Ascending aorta (tissue), 2 donors: ENCODE measurements at regions not wholly inside any gene's neighbourhood (a gene's known extent, or its start where the extent isn't known, plus 50 kb on each side); places are given as distances from the start of the nearest gene placed in this dataset.
"Not testable (repeated sequence)": the region's sequence is repeated elsewhere in the genome, so short reads cannot be mapped to it uniquely, and the experiment has no call there.

Experiments used
- DNase-seq, 2 donors: peaks; one replicate each; pipeline ENCODE4 v3.0.0-alpha.2; 2019; ENCODE audit warnings: low spot score in 2 of 2
- H3K27ac ChIP-seq, 2 donors: fragments of 200-600 bp; sonication (generic); one replicate each; pipeline ENCODE4 v1.5.1; 2016 to 2017; ENCODE audit warnings: mild to moderate bottlenecking in 1 of 2
- H3K27me3 ChIP-seq: fragments of 200-600 bp; sonication (generic); one replicate; pipeline ENCODE4 v1.5.1; 2017
- H3K36me3 ChIP-seq, 2 donors: fragments of 200-600 bp; sonication (generic); one replicate each; pipeline ENCODE4 v1.5.1; 2016
- H3K4me1 ChIP-seq, 2 donors: fragments of 200-600 bp; sonication (generic); one replicate each; pipeline ENCODE4 v1.5.1; 2016 to 2017; ENCODE audit warnings: mild to moderate bottlenecking in 1 of 2
- H3K4me3 ChIP-seq, 2 donors: fragments of 200-600 bp; sonication (generic); one replicate each; pipeline ENCODE4 v1.5.1; 2016 to 2017; ENCODE audit warnings: mild to moderate bottlenecking in 1 of 2
- H3K9me3 ChIP-seq, 2 donors: fragments of 200-600 bp; sonication (generic); one replicate each; pipeline ENCODE4 v1.5.1; 2016
- intact Hi-C: fragments of 100-400 bp; cut with DNase I; formaldehyde crosslinking; loops from one replicate; pipeline ENCODE4 v1.15.1; 2023
- TF ChIP-seq, protein P1 (sequence below), 3 experiments: fragments of 200-600 bp in 2 of 3; fragments of 450-650 bp in 1 of 3; sonication (generic) in 2 of 3; IDR thresholded peaks; one replicate each; pipeline ENCODE4 v1.5.1; 2016 to 2019; ENCODE audit warnings: antibody characterized with exemption in 3 of 3, mild to moderate bottlenecking in 1 of 3, moderate library complexity in 1 of 3

DNA sequence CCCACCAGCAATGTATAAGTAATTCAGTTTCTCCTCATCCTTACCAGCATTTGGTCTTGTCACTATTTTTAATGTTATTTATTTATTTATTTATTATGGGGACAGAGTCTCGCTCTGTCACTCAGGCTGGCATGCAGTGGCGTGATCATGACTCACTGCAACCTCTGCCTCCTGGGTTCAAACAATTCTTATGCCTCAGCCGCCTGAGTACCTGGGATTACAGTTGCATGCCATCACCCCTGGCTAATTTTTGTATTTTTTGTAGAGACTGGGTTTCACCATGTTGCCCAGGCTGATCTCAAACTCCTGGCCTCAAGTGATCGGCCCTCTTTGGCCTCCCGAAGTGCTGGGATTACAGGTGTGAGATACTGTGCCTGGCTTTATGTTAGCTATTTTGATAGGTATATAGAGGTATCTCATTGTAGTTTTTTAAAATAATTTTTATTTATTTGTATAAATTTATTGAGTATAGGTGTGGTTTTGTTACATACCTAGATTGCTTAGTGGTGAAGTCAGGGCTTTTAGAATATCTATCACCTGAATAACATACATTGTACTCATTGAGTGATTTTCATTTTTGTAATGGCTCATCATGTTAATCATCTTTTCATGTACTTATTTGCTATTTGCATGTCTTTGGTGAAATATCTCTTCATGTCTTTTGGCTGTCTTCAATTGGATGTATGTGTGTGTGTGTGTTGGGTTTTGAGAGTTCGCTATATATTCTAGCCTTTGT lies 53.3 kb downstream of the TANC2 start:
- no peak for DNase-seq
- TF ChIP-seq, protein P1, sequence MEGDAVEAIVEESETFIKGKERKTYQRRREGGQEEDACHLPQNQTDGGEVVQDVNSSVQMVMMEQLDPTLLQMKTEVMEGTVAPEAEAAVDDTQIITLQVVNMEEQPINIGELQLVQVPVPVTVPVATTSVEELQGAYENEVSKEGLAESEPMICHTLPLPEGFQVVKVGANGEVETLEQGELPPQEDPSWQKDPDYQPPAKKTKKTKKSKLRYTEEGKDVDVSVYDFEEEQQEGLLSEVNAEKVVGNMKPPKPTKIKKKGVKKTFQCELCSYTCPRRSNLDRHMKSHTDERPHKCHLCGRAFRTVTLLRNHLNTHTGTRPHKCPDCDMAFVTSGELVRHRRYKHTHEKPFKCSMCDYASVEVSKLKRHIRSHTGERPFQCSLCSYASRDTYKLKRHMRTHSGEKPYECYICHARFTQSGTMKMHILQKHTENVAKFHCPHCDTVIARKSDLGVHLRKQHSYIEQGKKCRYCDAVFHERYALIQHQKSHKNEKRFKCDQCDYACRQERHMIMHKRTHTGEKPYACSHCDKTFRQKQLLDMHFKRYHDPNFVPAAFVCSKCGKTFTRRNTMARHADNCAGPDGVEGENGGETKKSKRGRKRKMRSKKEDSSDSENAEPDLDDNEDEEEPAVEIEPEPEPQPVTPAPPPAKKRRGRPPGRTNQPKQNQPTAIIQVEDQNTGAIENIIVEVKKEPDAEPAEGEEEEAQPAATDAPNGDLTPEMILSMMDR (IDR thresholded peaks at IDR 0.05) = no peak
- H3K27me3 ChIP-seq = no peaks in the 10 kb centered on the region
- no peak overlapping the region for H3K4me3 ChIP-seq
- H3K36me3 ChIP-seq = no peaks in the 10 kb centered on the region
- H3K9me3 ChIP-seq = no peaks in the 10 kb centered on the region
- H3K4me1 ChIP-seq = no peaks in the 10 kb centered on the region
- intact Hi-C loops = no loop called here
- no peak overlapping the region for H3K27ac ChIP-seq

DNA sequence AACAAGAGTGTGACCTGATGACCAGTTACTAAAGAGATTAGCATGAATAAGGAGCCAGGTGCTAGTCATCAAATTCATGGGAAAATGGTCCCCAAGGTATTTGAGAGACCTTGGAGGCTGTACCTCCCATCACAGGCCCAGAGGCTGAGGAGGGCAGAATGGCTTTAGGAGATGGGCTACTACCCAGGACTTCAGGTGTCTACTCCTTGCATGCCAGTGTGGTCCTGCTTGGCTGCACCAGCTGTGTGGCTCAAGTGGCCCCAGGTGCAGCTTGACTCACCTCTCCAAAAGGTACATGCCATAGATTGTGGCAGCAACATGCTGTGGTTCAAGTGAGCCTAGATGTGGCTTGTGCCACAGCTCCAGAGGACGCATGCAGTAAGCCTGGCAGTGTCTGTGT lies 56.5 kb downstream of the TANC2 start:
- Histone ChIP-seq H3K4me3 (no peak overlapping the region), H3K4me1 (no peaks in the 10 kb centered on the region), H3K27ac (no peak overlapping the region), H3K36me3 (no peaks in the 10 kb centered on the region), H3K9me3 (no peaks in the 10 kb centered on the region), H3K27me3 (no peaks in the 10 kb centered on the region)
- intact Hi-C loops = no loop called here
- TF ChIP-seq, protein P1 (IDR thresholded peaks at IDR 0.05) = no peak
- DNase-seq = no peak

DNA sequence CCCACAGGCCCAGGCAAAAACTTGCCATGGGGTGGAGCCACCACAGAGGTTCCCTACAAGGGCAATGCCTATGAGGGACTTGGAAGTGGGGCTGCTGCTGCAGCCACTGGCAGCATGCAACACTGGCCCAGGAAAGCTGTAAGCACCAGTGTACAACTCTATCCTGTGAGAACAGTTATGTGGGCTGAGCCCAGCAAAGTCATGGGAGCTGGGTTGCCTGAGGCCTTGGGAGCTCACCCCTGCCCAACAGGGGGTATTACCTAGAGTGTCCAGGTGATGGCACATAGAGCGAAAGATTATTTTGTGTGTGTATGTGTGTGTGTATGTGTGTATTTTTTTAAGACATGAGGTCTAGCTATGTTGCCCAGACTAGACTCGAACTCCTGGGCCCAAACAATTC lies 57.0 kb downstream of the TANC2 start:
- Histone ChIP-seq H3K36me3 (no peaks in the 10 kb centered on the region), H3K27me3 (no peaks in the 10 kb centered on the region), H3K27ac (no peak overlapping the region), H3K4me3 (no peak overlapping the region), H3K4me1 (no peaks in the 10 kb centered on the region), H3K9me3 (no peaks in the 10 kb centered on the region)
- TF ChIP-seq, protein P1 (IDR thresholded peaks at IDR 0.05) = no peak
- DNase-seq = no peak
- intact Hi-C loops = no loop called here

DNA sequence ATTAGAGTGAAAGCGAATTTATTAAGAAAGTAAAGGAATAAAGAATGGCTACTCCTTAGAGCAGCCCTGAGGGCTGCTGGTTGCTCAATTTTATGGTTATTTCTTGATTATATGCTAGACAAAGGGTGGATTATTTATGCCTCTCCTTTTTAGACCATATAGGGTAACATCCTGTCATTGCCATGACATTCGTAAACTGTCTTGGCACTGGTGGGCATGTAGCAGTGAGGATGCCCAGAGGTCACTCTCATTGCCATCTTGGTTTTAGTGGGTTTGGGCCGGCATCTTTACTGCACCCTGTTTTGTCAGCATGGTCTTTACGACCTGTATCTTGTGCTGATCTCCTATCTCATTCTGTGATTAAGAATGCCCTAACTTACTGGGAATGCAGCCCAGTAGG lies 58.2 kb downstream of the TANC2 start:
- TF ChIP-seq, protein P1 (IDR thresholded peaks at IDR 0.05) = no peak
- DNase-seq = no peak
- intact Hi-C loops = no loop called here
- no peak overlapping the region for H3K4me3 ChIP-seq
- H3K4me1 ChIP-seq = no peaks in the 10 kb centered on the region
- H3K9me3 ChIP-seq = no peaks in the 10 kb centered on the region
- H3K27ac ChIP-seq = no peak overlapping the region
- H3K36me3 ChIP-seq = no peaks in the 10 kb centered on the region
- H3K27me3 ChIP-seq = no peaks in the 10 kb centered on the region

DNA sequence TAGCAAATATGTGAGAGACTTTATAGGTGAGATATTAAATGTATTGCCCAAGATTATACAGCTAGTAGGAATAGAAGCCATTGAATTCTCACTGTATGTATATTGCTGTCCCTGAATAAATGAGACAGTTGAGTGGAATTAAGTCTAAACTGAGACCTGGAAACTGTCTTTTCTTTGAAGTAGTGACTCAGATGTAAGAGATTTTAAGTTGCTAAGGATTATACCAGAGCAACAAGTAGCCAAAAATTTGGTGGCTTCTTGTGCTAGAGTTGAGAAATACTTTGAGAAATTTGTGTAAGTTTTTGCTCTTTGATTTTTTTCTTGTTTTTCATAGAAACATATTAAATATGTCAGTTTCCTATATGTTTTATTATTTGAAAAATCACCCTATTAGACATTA lies 58.7 kb downstream of the TANC2 start:
- H3K27me3 ChIP-seq = no peaks in the 10 kb centered on the region
- no peak overlapping the region for H3K4me3 ChIP-seq
- TF ChIP-seq, protein P1 (IDR thresholded peaks at IDR 0.05) = no peak
- no peaks in the 10 kb centered on the region for H3K4me1 ChIP-seq
- H3K27ac ChIP-seq = no peak overlapping the region
- DNase-seq = no peak
- no peaks in the 10 kb centered on the region for H3K9me3 ChIP-seq
- intact Hi-C loops = no loop called here
- no peaks in the 10 kb centered on the region for H3K36me3 ChIP-seq

DNA sequence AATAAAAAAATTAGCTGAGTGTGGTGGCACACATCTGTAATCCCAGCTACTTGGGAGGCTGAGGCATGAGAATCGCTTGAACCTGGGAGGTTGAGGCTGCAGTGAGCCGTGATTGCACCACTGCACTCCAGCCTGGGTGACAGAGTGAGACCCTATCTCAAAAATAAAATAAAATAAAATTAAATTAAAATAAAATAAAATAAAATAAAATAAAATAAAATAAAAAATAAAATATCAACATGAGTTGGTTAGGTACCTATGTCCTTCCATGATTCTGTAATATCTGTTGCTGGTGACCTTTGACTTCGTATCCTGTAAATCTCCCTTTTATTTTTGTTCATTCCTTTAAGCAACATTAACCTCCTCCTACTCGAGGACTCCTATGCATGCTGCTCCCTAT lies 59.6 kb downstream of the TANC2 start:
- H3K4me1 ChIP-seq, H3K27ac ChIP-seq, intact Hi-C loops, H3K4me3 ChIP-seq, H3K27me3 ChIP-seq, H3K9me3 ChIP-seq, DNase-seq, H3K36me3 ChIP-seq: not testable (repeated sequence)
